ENCODE measurements at regions not wholly inside any gene's neighbourhood (a gene's known extent, or its start where the extent isn't known, plus 50 kb on each side); places are given as distances from the start of the nearest gene placed in this dataset.

DNA sequence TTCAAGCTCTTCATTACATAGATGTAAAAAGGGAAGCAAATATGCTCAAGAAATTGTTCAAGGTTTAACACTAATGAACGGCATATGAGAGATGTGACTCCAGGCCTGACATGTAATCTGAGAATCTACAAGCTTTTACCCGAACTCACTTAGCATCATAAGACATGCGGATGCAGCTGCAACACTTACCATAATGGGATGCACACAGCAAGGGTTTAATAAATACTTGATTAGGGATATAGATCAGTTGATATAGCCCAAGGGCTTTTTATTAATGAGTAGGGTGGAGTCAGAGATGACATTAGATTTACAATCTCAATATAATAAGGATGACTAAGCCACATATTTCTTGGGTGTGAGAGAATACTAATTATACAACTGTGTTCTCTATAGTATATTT is 2215.5 kb downstream of the MAT2B start:
- no peak for TF ChIP-seq SP1 (IDR thresholded peaks at IDR 0.05)
- TF ChIP-seq TAF1 (conservative IDR thresholded peaks at IDR 0.05), result no peak
- TF ChIP-seq, protein P1, sequence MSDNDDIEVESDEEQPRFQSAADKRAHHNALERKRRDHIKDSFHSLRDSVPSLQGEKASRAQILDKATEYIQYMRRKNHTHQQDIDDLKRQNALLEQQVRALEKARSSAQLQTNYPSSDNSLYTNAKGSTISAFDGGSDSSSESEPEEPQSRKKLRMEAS (IDR thresholded peaks at IDR 0.05), result no peak
- no peak for TF ChIP-seq YY1 (IDR thresholded peaks at IDR 0.05)
- TF ChIP-seq RAD21 (IDR thresholded peaks at IDR 0.05), result no peak
- TF ChIP-seq, protein P2, sequence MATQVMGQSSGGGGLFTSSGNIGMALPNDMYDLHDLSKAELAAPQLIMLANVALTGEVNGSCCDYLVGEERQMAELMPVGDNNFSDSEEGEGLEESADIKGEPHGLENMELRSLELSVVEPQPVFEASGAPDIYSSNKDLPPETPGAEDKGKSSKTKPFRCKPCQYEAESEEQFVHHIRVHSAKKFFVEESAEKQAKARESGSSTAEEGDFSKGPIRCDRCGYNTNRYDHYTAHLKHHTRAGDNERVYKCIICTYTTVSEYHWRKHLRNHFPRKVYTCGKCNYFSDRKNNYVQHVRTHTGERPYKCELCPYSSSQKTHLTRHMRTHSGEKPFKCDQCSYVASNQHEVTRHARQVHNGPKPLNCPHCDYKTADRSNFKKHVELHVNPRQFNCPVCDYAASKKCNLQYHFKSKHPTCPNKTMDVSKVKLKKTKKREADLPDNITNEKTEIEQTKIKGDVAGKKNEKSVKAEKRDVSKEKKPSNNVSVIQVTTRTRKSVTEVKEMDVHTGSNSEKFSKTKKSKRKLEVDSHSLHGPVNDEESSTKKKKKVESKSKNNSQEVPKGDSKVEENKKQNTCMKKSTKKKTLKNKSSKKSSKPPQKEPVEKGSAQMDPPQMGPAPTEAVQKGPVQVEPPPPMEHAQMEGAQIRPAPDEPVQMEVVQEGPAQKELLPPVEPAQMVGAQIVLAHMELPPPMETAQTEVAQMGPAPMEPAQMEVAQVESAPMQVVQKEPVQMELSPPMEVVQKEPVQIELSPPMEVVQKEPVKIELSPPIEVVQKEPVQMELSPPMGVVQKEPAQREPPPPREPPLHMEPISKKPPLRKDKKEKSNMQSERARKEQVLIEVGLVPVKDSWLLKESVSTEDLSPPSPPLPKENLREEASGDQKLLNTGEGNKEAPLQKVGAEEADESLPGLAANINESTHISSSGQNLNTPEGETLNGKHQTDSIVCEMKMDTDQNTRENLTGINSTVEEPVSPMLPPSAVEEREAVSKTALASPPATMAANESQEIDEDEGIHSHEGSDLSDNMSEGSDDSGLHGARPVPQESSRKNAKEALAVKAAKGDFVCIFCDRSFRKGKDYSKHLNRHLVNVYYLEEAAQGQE (IDR thresholded peaks at IDR 0.05), result no peak
- TF ChIP-seq, protein P3, sequence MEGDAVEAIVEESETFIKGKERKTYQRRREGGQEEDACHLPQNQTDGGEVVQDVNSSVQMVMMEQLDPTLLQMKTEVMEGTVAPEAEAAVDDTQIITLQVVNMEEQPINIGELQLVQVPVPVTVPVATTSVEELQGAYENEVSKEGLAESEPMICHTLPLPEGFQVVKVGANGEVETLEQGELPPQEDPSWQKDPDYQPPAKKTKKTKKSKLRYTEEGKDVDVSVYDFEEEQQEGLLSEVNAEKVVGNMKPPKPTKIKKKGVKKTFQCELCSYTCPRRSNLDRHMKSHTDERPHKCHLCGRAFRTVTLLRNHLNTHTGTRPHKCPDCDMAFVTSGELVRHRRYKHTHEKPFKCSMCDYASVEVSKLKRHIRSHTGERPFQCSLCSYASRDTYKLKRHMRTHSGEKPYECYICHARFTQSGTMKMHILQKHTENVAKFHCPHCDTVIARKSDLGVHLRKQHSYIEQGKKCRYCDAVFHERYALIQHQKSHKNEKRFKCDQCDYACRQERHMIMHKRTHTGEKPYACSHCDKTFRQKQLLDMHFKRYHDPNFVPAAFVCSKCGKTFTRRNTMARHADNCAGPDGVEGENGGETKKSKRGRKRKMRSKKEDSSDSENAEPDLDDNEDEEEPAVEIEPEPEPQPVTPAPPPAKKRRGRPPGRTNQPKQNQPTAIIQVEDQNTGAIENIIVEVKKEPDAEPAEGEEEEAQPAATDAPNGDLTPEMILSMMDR (IDR thresholded peaks at IDR 0.05; ENCODE audit: low read depth, low read length, missing input control), result no peak

Measured in liver (tissue), 3 donors.